ENCODE measurements at regions not wholly inside any gene's neighbourhood (a gene's known extent, or its start where the extent isn't known, plus 50 kb on each side); places are given as distances from the start of the nearest gene placed in this dataset.

DNA sequence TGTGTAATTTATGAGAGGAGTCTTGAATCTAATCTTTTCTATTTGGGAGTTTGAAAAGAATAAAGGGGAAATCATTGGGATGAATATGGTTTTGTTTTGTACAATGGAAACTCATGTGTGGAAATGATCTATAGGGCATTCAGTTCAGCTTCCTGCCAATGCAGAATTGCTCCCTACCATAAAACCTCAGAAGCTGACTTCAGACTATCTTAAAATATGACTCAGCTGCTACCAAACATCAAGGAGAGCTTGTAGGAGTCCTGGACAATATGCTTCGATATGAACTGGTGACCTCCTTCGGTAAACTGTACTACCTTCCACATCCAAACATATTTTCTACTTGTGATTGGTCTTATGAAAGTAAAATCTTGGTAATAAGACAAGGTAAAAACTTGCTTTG, 160.6 kb downstream of the CAPZA3 start:
- no peak for DNase-seq (ENCODE audit: low spot score)
- Histone ChIP-seq H3K36me3 (ENCODE audit: control insufficient read depth in 4 of 4, insufficient read depth in 3 of 4, low read depth in 1 of 4, low read length in 3 of 4) (peaks cover 0 to 1% (median 0%) of the 10 kb centered on the region in 4 donors), H3K4me1 (ENCODE audit: control insufficient read depth in 4 of 4, insufficient read depth in 4 of 4, low read length in 3 of 4) (no peaks in the 10 kb centered on the region), H3K4me3 (ENCODE audit: low read depth in 1 of 3, low read length in 3 of 3) (no peak overlapping the region), H3K9me3 (ENCODE audit: control insufficient read depth in 4 of 4, low read length in 3 of 4) (no peaks in the 10 kb centered on the region), H3K27ac (ENCODE audit: low read depth in 1 of 2, low read length in 2 of 2) (no peak overlapping the region), H3K27me3 (ENCODE audit: control insufficient read depth in 4 of 4, insufficient read depth in 4 of 4, low read length in 3 of 4) (no peaks in the 10 kb centered on the region), H3K9ac (ENCODE audit: low read depth in 1 of 2, low read length in 2 of 2) (no peak overlapping the region)
- WGBS, result 88% methylated on average over 2 of the region's 2 CpGs
- TF ChIP-seq, protein P1, sequence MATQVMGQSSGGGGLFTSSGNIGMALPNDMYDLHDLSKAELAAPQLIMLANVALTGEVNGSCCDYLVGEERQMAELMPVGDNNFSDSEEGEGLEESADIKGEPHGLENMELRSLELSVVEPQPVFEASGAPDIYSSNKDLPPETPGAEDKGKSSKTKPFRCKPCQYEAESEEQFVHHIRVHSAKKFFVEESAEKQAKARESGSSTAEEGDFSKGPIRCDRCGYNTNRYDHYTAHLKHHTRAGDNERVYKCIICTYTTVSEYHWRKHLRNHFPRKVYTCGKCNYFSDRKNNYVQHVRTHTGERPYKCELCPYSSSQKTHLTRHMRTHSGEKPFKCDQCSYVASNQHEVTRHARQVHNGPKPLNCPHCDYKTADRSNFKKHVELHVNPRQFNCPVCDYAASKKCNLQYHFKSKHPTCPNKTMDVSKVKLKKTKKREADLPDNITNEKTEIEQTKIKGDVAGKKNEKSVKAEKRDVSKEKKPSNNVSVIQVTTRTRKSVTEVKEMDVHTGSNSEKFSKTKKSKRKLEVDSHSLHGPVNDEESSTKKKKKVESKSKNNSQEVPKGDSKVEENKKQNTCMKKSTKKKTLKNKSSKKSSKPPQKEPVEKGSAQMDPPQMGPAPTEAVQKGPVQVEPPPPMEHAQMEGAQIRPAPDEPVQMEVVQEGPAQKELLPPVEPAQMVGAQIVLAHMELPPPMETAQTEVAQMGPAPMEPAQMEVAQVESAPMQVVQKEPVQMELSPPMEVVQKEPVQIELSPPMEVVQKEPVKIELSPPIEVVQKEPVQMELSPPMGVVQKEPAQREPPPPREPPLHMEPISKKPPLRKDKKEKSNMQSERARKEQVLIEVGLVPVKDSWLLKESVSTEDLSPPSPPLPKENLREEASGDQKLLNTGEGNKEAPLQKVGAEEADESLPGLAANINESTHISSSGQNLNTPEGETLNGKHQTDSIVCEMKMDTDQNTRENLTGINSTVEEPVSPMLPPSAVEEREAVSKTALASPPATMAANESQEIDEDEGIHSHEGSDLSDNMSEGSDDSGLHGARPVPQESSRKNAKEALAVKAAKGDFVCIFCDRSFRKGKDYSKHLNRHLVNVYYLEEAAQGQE (IDR thresholded peaks at IDR 0.05), result no peak
- TF ChIP-seq, protein P2, sequence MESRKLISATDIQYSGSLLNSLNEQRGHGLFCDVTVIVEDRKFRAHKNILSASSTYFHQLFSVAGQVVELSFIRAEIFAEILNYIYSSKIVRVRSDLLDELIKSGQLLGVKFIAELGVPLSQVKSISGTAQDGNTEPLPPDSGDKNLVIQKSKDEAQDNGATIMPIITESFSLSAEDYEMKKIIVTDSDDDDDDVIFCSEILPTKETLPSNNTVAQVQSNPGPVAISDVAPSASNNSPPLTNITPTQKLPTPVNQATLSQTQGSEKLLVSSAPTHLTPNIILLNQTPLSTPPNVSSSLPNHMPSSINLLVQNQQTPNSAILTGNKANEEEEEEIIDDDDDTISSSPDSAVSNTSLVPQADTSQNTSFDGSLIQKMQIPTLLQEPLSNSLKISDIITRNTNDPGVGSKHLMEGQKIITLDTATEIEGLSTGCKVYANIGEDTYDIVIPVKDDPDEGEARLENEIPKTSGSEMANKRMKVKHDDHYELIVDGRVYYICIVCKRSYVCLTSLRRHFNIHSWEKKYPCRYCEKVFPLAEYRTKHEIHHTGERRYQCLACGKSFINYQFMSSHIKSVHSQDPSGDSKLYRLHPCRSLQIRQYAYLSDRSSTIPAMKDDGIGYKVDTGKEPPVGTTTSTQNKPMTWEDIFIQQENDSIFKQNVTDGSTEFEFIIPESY (IDR thresholded peaks at IDR 0.05), result no peak
- TF ChIP-seq, protein P3, sequence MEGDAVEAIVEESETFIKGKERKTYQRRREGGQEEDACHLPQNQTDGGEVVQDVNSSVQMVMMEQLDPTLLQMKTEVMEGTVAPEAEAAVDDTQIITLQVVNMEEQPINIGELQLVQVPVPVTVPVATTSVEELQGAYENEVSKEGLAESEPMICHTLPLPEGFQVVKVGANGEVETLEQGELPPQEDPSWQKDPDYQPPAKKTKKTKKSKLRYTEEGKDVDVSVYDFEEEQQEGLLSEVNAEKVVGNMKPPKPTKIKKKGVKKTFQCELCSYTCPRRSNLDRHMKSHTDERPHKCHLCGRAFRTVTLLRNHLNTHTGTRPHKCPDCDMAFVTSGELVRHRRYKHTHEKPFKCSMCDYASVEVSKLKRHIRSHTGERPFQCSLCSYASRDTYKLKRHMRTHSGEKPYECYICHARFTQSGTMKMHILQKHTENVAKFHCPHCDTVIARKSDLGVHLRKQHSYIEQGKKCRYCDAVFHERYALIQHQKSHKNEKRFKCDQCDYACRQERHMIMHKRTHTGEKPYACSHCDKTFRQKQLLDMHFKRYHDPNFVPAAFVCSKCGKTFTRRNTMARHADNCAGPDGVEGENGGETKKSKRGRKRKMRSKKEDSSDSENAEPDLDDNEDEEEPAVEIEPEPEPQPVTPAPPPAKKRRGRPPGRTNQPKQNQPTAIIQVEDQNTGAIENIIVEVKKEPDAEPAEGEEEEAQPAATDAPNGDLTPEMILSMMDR (IDR thresholded peaks at IDR 0.05; ENCODE audit: low read depth, low read length, missing input control), result no peak
- TF ChIP-seq, protein P4, sequence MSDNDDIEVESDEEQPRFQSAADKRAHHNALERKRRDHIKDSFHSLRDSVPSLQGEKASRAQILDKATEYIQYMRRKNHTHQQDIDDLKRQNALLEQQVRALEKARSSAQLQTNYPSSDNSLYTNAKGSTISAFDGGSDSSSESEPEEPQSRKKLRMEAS (IDR thresholded peaks at IDR 0.05), result no peak
- TF ChIP-seq YY1 (IDR thresholded peaks at IDR 0.05), result no peak

DNA sequence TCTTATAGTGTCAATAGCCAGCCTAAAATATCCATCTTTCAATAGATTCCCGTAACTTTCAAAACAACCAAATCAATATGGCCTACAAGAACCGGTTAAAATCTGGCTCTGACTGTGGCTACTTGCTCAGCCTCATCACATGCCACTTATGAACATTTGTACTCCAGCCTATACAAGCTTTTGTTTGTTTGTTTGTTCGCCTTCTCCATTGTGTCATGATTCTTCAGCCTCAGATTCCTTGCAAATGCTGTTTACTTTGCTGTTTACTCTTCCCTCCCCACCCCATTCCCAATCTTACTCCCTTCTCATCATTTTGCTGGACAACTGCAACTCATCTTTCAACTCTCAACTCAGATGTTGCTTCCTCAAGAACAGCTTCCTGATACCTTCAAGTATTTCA, 161.2 kb downstream of the CAPZA3 start:
- H3K27me3 ChIP-seq (ENCODE audit: control insufficient read depth in 4 of 4, insufficient read depth in 4 of 4, low read length in 3 of 4), result no peaks in the 10 kb centered on the region
- H3K4me1 ChIP-seq (ENCODE audit: control insufficient read depth in 4 of 4, insufficient read depth in 4 of 4, low read length in 3 of 4), result no peaks in the 10 kb centered on the region
- H3K4me3 ChIP-seq (ENCODE audit: low read depth in 1 of 3, low read length in 3 of 3), result no peak overlapping the region
- H3K9ac ChIP-seq (ENCODE audit: low read depth in 1 of 2, low read length in 2 of 2), result no peak overlapping the region
- DNase-seq (ENCODE audit: low spot score), result no peak
- no peak overlapping the region for H3K27ac ChIP-seq (ENCODE audit: low read depth in 1 of 2, low read length in 2 of 2)
- H3K36me3 ChIP-seq (ENCODE audit: control insufficient read depth in 4 of 4, insufficient read depth in 3 of 4, low read depth in 1 of 4, low read length in 3 of 4), result peaks cover 0 to 1% (median 0%) of the 10 kb centered on the region in 4 donors
- no peaks in the 10 kb centered on the region for H3K9me3 ChIP-seq (ENCODE audit: control insufficient read depth in 4 of 4, low read length in 3 of 4)
- 92% methylated on average over 3 of the region's 3 CpGs for WGBS
- TF ChIP-seq RAD21 (IDR thresholded peaks at IDR 0.05) (no peak), FOXA2 (IDR thresholded peaks at IDR 0.05) (no peak), YY1 (IDR thresholded peaks at IDR 0.05) (no peak)
- TF ChIP-seq, protein P2 (IDR thresholded peaks at IDR 0.05), result no peak

Measured in liver (tissue), 8 donors.